Caki2 (cell line): ENCODE measurements at regions not wholly inside any gene's neighbourhood (a gene's known extent, or its start where the extent isn't known, plus 50 kb on each side); places are given as distances from the start of the nearest gene placed in this dataset.
A peak's percentile ranks its signal among the peaks of the same experiment; 100 is the strongest.
"Not testable (repeated sequence)": the region's sequence is repeated elsewhere in the genome, so short reads cannot be mapped to it uniquely, and the experiment has no call there.

Experiments
- DNase-seq: peaks from one replicate; pipeline ENCODE4 v3.0.0-alpha.2; 2015; ENCODE audit warnings: low read depth
- in situ Hi-C: cut with HindIII; loops from 2 replicates; pipeline ENCODE4 v1.10.0; 2016; ENCODE audit warnings: low sequenced_read_pairs, low pct_unique_long_range_greater_than_20kb, mixed read lengths

DNA sequence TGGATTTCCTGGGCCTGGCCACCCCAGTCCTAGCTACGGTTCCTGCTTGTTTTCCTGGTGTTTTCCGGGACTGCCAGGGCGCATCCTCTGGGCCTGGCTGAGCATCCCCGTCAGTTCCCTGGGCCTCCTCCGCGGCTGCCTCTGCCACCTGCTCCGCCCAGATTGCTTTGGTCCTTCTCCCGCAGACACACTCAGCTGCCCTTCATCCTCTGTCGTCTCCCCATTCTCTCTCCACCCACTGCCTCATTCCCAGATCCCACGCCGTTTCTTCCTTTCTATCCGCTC, 153.2 kb upstream of the NBPF19 start:
- DNase-seq, in situ Hi-C loops: not testable (repeated sequence)

DNA sequence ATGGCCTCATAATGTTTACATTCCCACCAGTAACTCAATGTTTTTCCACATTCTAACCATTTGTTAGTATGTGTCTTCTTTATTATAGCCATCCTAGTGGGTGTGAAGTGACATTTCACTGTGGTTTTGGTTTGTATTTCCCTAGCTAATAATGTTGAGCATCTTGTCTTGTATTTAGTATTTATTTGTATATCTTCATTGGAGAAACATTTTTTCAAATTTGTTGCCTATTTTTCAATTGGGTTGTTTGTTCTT, 144.8 kb upstream of the NBPF19 start:
- in situ Hi-C loops, DNase-seq: not testable (repeated sequence)

- DNase-seq, in situ Hi-C loops: not testable (repeated sequence)
These were observed 138.8 kb upstream of the NBPF19 start for GRCh38 chr1:149336082-149336481.

GRCh38 chr1:149338221-149338691, 136.6 kb upstream of the NBPF19 start:
- in situ Hi-C loops, DNase-seq: not testable (repeated sequence)

DNA sequence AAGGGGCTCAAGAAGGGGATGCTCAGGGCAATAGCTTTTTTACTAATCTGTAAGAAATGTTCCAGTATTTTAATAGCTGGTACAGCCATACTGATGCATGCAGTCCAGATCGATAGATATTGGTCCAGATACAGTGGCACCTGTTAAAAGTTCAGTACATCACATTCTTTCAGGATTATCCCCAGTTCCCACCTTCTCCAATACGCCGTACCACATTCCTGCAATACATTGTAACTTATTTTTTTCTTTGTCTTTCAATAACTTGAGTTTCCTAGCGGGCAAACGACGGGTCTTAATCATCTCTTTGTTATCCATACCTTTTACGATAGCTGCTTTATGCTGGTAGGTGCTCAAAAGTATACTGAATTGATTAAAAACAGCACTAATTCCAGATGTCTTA, 136.1 kb upstream of the NBPF19 start:
- DNase-seq, in situ Hi-C loops: not testable (repeated sequence)

DNA sequence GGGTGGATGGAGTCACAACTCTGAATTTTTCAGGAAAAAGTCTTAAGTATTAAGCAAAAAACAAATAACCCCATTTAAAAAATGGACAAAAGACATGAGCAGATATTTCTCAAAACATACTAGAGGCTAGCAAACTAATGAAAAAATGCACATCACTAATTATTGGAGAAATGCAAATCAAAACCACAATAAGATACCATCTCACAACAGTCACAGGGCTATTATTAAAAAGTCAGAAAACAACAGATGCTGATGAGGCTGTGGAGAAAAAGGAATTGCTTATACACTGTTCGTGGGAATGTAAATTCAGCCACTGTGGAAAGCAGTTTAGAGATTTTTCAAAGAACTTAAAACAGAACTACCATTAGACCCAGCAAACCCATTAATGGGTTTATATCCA, 125.4 kb upstream of the NBPF19 start:
- DNase-seq, in situ Hi-C loops: not testable (repeated sequence)

- in situ Hi-C loops = not testable (repeated sequence)
These were observed 122.6 kb upstream of the NBPF19 start for GRCh38 chr1:149352205-149352604.

GRCh38 chr1:149354579-149354978, 120.3 kb upstream of the NBPF19 start:
- DNase-seq, in situ Hi-C loops: not testable (repeated sequence)

More at GRCh38 chr1:149352205-149352604, 122.6 kb upstream of the NBPF19 start:
- DNase-seq = not testable (repeated sequence)

DNA sequence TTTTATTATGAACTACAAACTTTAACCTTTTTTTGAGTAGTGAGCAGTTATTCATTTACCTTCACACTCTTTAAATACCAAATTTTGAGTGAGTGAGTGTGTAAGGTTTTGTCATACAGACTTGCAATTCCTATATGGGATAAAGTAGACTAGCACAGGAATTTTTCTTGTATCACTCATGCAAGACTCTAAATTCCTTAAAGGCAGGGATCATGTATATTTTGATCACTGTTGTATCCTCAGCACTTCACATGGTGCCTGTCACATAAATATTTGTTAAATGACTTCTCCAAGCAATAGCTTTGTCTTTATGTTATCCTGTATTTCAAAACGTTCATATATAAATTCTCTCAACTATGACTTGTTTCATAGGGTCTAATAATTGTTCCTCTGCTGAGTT, 119.1 kb upstream of the NBPF19 start:
- DNase-seq, in situ Hi-C loops: not testable (repeated sequence)

GRCh38 chr1:149356152-149356551, 118.7 kb upstream of the NBPF19 start:
- DNase-seq, in situ Hi-C loops: not testable (repeated sequence)

- DNase-seq, in situ Hi-C loops: not testable (repeated sequence)
These were observed 114.5 kb upstream of the NBPF19 start for GRCh38 chr1:149360351-149360750.

DNA sequence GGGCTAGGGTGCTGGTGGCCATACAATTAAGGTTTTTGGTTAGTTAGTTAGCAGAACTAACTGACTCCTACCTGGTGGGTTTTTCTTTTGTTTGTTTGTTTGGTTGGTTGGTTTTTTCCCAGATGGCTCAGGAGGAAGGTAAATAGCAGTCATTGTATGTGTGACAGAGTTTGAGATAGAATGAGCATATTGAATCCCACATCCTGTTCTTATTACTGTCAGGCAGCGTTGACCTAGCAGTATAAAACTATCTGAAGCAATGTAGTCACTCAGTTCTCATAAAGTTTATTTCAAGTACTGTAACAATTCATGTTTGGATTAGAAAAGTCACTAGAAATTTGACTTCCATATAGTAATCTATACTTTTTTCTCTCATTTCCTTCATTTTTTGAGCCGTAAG, 113.5 kb upstream of the NBPF19 start:
- DNase-seq, in situ Hi-C loops: not testable (repeated sequence)

DNA sequence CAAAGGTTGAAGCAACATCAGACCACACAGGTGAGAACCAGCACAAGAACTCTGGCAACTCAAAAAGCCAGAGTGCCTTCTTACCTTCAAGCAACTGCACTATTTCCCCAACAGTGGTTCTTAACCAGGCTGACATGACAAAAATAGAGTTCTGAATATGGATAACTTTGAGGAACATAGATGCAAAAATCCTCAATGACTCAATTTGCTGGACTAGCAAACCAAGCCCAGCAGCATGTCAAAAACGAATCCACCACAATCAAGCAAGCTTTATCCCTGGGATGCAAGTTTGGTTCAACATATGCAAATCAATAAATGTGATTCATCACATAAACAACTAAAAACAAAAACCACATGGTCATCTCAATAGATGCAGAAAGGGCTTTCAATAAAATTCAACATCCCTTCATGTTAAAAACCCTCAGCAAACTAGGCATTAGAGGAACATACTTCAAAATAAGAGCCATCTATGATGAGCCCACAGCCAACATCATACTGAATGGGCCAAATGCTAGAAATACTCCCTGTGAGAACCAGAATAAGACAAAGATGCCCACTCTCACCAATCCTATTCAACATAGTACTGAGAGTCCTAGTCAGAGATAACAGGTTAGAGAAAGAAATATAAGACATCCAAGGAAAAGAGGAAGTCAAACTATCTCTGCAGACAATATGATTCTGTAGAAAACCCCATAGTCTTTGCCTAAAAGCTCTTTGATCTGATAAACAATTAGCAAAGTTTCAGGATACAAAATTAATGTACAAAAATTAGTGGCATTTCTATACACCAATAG, 110.5 kb upstream of the NBPF19 start:
- in situ Hi-C loops, DNase-seq: not testable (repeated sequence)

DNA sequence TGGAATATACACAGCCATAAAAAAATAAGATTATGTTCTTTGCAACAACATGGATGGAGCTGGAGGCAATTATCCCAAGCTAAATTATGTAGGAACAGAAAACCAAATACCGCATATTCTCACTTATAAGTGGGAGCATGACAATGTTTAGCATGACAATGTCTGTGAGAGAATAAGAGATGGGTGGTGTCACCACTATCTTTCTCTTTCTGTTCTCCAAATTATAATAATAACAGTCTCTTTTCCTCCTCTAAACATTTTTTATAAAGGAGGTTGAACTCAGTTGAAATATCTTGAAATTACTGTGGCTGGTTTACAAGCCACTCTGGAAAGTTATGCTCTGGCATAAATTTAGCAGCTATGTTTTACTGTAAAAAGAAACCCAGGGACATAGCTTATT, 108.4 kb upstream of the NBPF19 start:
- DNase-seq, in situ Hi-C loops: not testable (repeated sequence)

- in situ Hi-C loops, DNase-seq: not testable (repeated sequence)
These were observed 107.3 kb upstream of the NBPF19 start for GRCh38 chr1:149367472-149368044.

DNA sequence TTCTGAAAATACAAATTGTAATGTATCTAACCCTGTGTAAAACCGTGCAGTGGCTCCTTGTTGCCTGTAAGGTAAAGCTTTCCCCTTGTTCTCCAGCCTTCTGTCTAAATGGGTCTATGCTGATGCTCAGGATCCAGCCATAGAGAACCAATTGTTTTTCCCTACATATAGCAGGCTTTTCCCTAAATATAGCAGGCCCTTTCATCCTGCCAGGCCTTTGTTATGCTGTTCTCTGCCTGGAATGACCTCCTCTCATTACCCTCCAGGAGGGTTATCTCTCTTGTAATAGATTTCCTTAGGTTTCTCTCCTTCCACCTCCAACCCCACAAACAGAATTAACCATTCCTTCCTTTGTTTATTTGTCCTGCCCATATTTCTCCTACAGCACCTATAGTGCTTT, 106.5 kb upstream of the NBPF19 start:
- in situ Hi-C loops, DNase-seq: not testable (repeated sequence)

DNA sequence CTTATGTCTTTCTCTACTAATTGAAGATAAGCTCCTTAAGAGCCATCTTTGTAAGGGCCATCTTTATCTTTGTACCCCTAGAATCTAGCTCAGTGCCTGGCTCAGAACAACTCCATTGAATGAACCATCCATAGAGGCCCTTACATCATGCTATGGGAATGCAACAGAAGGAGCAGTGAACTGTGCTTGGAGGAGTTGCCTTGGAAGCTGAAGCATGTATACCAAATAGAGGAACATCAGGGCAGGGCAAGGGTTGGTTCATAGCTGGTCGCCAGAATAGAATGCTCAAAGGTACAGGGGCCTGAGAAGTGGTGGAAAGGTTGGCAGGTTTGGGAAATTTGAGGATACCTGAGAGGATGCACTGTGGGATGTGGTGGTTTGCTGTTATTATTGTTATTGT, 105.8 kb upstream of the NBPF19 start:
- DNase-seq = not testable (repeated sequence)

DNA sequence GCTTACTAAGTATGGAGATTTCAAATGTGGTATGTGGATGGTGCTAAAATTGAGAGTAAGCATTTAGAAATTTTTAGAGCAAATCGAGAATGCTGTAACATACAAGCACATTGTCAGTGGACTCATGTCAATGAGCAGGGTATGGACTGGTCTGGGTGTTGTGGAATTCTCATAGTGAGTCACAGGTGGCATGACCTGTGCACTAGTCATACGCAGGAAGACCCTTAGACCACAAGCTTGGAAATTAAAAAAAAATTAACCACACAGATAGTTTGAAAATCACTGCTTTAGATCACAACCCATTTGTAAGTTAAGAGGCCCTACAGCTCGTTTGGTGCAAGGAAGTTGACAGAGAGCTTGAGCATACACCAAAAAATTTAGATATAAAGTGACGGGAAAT, 102.9 kb upstream of the NBPF19 start:
- in situ Hi-C loops, DNase-seq: not testable (repeated sequence)

More for the DNA sequence above, 105.8 kb upstream of the NBPF19 start:
- in situ Hi-C loops = not testable (repeated sequence)

- in situ Hi-C loops = not testable (repeated sequence)
- peak; percentile 4 for DNase-seq
These were observed 96.4 kb upstream of the NBPF19 start for GRCh38 chr1:149378462-149378861.
